HUDEP-2 (cell line): ENCODE measurements at regions not wholly inside any gene's neighbourhood (a gene's known extent, or its start where the extent isn't known, plus 50 kb on each side); places are given as distances from the start of the nearest gene placed in this dataset.
A peak's percentile ranks its signal among the peaks of the same experiment; 100 is the strongest.
"Not testable (repeated sequence)": the region's sequence is repeated elsewhere in the genome, so short reads cannot be mapped to it uniquely, and the experiment has no call there.

Source experiments
- DNase-seq, 76 experiments: peaks; one replicate each; lab custom pipeline; 2025; ENCODE audit not compliant: unreplicated experiment in 76 of 76; lab: John Stamatoyannopoulos, UW

GRCh38 chr7:119228482-119228881 lies 1004.0 kb downstream of the ANKRD7 start:
- no peak for DNase-seq

DNA sequence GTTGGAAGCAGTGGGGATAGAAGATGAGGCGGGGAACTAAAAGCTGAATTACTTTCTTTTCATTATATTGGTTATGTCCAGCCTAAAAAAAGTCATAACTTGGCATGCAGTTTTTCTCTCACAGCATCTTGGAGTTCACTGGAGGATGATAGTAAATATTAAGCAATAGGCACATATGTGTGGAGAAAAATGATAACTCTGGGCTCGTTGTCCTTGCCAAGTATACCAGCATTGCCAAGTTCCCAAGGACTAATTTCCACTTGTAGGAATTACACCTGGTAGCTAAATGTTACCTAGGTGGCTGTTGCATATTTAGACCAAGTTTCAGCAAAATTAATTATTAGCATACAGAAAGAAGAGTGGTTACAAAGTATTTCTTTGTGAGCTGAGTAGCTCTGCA lies 1007.6 kb downstream of the ANKRD7 start:
- no peak for DNase-seq

DNA sequence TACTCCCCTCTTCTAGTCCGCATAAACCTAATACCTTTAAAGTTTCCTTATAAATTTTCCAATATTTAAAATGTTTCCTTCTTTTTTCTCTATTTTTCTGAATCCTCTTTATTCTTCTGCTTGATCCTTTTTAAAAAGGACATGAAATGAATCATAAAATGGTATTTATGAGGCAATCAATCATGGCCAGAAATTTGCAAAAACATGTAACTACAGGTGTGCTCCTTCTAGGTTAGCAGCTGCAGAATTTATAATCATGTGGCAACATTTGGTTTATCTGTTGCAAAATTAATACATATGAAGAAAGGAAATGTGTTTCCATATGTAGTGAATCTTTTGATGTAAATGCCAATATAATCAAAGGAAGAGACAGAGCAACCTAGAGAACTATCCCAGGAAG lies 1008.5 kb downstream of the ANKRD7 start:
- no peak for DNase-seq

GRCh38 chr7:119252962-119253361 lies 1020.0 kb upstream of the KCND2 start:
- DNase-seq = no peak

DNA sequence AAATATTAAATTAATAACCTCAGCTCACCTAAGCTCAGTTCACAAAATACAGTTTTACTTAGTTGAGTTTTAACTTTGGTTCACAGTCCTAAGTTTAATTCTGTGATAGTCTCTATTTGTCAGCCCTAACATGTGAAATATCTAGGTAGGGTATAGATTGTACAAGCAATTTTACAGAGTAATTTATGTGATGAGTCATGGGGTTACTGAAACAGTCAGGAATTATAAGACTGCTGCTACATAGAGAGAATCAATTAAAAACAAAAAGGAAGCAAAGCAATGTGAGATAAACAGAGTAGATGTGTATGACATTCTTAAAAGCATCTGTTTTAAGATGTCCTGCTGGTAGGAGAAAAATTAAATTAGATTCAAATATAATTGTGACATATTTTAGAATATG lies 1018.2 kb upstream of the KCND2 start:
- DNase-seq = no peak

DNA sequence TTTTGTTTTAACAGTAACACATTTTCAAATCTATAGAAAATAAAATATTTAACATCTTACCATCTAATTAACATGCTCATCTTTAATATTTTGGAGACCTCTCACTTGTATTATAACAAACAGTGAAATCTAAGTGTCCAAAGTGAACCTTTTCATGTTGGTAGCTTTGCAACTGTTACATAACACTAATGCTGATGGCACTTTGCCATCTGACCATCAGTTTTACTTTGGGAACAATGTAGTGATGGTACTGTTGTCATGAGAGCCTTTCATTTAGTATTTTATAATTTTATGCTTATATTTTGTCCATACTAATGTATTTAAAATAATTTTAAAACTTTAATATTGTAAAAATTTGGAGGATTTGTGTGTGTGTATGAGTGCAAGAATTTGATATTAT lies 1017.0 kb upstream of the KCND2 start:
- no peak for DNase-seq

GRCh38 chr7:119256446-119257131 lies 1016.4 kb upstream of the KCND2 start:
- DNase-seq = no peak

GRCh38 chr7:119266790-119267189 lies 1006.2 kb upstream of the KCND2 start:
- not testable (repeated sequence) for DNase-seq

DNA sequence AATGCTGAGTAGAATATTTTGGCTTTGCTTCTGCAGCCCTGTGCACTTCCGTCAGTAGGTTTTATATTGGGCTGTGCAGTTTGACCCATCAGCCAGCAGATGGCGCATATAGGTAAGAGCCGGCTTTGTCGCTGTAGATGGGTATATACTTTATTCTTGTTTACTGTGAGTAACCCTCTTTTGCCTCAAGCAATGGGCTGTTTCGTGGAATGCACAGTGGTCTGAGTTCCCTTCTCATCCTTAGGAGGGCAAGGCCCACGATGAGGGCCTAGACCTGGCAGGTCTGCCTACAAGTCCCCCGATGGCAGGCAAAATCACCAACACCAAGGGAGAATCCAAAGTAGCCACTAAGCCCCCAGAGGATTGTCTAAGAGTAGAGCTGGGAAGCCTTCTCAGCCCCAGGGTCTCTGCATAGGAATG lies 1002.9 kb upstream of the KCND2 start:
- DNase-seq = peak in 50 of 76 experiments; percentile 0 to 67 (median 19)

DNA sequence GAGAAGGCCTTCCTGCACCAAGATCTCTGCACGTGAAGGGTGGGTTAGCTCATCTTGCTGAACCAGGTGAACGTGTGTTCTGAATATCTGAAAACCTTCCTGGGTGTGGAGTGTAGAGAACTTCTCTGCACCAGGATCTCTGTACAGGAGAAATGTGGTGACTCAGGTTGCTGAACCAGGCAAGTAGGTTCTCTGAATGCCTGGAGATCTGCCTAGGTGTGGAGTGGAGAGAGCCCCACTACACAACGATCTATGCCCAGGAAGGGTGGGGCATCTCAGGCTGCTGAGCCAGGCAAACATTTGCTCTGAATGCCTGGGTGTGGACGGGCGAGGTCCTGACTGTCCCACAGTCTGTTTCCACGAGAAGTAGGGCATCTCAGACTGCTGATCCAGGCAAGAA lies 1002.3 kb upstream of the KCND2 start:
- DNase-seq = no peak

GRCh38 chr7:119271147-119271779 lies 1001.7 kb upstream of the KCND2 start:
- DNase-seq = no peak

DNA sequence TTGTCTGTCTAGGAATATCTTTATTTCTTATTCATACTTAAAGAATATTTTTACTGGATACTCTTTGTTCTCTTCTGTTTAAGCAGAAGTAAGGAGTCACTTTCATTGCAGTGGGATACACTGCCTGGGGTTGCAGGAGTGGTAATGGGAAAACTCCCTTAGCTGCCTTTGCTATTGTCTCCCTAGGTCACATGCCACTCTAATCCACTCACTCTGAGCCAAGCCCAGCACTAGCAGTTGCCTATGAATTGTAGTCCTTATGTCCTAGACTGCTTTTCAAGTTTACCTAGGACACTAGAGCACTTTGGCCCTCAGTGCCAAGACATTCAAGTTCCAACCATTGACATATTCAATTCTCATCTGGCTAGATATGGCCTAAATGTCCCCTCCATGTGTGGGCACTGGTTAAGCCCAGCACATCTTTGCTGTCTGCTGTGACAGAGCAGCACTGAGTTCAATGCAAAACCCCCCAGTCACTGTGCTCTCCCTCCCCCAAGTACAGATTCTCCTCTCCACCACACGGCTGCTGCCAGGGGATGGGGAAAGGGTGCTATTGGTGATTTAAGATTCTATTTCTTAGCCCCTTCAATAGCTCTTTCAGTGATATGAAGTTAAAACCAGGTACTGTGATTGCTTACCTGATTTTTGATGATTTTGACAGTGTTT lies 991.7 kb upstream of the KCND2 start:
- no peak for DNase-seq

DNA sequence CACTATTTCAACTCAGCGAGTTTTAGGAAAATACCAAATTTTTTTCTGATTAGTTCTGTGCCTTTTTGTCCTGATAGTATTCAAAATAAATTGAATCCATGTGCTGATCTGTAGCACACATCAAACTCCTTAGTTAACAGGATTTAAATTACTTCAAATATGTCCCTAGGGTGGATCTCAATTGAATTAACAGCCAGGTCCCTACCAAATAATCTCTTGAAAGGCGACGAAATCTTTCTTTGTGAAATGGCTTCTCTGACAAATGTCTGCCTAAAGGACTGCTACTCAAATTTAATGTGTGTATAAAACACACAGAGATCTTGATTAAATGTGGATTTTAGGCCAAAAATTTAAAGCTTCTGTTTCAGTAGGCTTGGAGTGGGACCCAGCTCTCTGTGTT lies 989.6 kb upstream of the KCND2 start:
- no peak for DNase-seq

GRCh38 chr7:119288416-119288815 lies 984.6 kb upstream of the KCND2 start:
- no peak for DNase-seq

GRCh38 chr7:119300341-119300740 lies 972.6 kb upstream of the KCND2 start:
- not testable (repeated sequence) for DNase-seq

DNA sequence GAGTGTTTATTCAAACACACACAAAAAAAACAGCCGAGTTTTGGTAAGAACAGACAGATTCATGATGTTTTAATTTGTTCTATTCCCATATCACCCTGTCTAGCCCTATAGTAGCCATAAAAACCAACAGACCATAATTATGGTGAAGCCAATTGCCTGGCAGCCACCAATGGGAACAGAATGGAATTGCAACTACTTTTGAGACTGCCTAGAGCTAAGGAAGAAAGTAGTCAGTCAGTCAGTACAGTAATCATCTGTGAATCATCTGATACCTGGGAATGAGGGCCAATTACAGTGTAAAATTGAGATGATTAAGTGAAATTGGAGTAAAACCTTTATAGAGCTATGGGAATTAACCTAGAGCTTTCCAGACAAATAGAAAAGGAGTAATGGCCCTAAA lies 952.7 kb upstream of the KCND2 start:
- no peak for DNase-seq

DNA sequence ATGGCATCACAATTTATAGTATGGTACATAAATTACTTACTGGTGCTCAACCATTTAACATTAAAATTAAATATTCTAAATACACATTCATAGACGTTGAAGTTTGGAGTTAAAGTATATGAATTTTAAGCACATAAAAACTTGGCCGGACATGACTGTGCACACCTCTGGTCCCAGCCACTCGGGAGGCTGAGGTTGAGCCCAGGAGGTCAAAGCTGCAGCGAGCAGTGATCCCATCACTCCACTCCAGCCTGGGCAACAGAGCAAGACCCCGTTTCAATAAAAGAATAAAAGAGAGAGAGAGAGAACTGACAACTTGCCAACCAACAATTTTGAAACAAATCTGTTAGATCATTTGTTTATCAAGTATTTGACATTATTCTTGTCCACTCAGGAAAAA lies 943.3 kb upstream of the KCND2 start:
- no peak for DNase-seq

GRCh38 chr7:119335405-119335804 lies 937.6 kb upstream of the KCND2 start:
- DNase-seq = no peak

- DNase-seq = no peak
These were observed 931.2 kb upstream of the KCND2 start for GRCh38 chr7:119341822-119342221.

DNA sequence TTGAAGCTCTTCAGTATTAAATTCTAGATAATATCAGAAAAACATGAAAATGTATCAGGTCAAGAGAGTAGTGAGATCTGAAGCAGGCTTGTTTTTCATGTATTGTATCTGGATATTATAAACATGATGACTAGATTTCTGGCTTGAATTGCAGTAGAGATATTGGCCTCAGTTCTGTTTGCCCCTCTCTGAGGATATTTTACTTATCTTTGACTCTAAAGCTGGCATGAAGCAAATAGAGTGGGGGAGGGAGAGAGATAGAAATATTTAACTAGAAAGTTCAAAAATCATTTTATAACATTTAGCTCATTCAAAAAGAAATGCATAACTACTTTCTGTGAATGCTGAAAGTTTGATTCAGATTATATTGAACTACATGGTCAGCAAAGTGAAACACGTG lies 929.7 kb upstream of the KCND2 start:
- DNase-seq = no peak

DNA sequence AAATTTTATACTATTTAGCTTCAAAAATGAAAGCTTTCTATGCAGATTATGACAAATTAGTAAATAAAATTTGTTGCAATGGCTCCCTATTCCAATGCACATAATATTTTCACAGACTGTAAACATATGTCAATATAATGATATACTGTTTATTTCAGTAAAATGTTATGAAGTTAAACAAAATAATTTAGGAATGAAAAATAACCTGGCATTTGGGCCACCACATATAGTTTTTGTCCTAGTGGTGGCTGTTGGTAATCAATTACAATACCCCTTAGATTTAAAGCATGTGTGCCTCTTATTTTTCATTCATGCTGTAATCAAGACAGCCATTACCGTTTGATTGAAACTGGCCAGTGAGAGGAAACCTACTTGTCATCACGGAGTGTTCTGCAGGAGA lies 928.5 kb upstream of the KCND2 start:
- DNase-seq = no peak

DNA sequence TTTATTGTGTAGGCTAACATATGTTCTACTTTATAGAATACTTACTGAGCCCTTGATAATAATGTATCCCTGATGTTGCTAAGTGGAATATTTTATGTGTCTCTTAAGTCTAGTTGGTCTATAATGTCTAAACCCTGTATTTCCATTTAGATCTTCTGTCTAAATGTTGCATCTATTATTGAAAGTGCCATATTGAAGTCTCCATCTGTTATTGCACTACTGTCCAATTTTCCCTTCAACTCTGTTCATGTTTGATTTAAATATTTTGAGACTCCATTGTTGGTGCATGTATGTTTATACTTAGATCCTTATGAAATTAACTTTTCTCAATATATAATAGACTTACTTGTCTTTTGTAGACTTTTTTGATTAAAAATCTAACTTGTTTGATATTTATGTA lies 924.5 kb upstream of the KCND2 start:
- no peak for DNase-seq
